RWPE1 (cell line): ENCODE measurements at regions not wholly inside any gene's neighbourhood (a gene's known extent, or its start where the extent isn't known, plus 50 kb on each side); places are given as distances from the start of the nearest gene placed in this dataset.

Experiments used
- CTCF ChIA-PET: fragments of 350-600 bp; sonication (Branson Sonifier 250); formaldehyde crosslinking; extraction: SDS; loops from one replicate; lab custom pipeline; 2021; lab: Yijun Ruan, JAX
- POLR2A ChIA-PET: fragments of 400-600 bp; formaldehyde crosslinking; extraction: SDS; loops from one replicate; lab custom pipeline; 2020; ENCODE audit warnings: antibody characterized with exemption; ENCODE audit not compliant: low non-redundant PET; lab: Yijun Ruan, JAX
- DNase-seq: peaks from one replicate; pipeline ENCODE4 v3.0.0; 2012; ENCODE audit warnings: low spot score
- H3K27ac ChIP-seq: fragments of 450-650 bp; 2 replicates; pipeline ENCODE4 v1.5.1; 2017
- TF ChIP-seq, protein P1 (sequence below): fragments of 450-650 bp; conservative IDR thresholded peaks from 2 replicates; pipeline ENCODE4 v1.5.1; 2017; ENCODE audit warnings: low read depth, mild to moderate bottlenecking

DNA sequence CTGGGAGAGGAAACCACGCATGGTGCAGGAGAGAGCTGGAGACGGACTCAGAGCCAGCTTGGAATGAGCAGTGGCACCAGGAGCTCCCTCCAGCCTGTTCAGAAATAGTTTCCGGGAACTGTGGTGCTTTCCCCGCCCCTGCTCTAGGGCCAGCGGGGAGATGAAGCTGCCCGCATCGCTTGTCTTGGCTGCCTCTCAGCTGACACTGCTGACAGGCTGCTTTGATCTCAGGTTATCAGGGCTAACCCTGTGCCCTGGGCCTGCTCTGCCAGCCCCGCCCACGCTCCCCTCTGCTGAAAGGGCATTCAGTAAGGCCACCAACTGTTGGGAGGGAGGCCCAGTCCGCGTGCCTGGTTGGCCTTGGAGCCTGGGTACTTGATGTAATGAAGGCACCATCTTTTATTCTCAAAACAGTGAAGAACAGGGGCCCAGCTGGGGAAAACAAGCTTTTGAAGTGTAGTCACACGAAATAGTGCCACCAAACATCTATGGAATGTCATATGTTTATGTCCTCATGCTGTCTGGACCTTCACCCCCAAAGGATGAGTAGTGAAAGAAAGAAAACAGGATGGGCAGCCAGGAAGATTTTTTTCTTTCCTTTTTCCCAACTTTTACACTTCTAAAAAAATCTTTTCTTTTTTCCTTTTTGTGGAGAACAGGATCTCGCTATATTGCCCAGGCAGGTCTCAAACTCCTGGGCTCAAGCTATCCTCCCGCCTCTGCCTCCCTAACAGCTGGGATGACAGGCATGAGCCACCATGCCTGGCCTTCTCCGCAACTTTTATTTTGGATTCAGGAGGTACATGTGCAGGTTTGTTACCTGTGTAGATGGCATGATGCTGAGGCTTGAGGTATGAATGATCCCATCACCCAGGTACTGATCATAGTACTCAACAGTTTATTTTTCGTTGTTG, 115.9 kb upstream of the TBX3 start:
- POLR2A ChIA-PET = no interaction called here
- no peak for DNase-seq
- no peak overlapping the region for H3K27ac ChIP-seq
- TF ChIP-seq, protein P1, sequence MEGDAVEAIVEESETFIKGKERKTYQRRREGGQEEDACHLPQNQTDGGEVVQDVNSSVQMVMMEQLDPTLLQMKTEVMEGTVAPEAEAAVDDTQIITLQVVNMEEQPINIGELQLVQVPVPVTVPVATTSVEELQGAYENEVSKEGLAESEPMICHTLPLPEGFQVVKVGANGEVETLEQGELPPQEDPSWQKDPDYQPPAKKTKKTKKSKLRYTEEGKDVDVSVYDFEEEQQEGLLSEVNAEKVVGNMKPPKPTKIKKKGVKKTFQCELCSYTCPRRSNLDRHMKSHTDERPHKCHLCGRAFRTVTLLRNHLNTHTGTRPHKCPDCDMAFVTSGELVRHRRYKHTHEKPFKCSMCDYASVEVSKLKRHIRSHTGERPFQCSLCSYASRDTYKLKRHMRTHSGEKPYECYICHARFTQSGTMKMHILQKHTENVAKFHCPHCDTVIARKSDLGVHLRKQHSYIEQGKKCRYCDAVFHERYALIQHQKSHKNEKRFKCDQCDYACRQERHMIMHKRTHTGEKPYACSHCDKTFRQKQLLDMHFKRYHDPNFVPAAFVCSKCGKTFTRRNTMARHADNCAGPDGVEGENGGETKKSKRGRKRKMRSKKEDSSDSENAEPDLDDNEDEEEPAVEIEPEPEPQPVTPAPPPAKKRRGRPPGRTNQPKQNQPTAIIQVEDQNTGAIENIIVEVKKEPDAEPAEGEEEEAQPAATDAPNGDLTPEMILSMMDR = no peak
- CTCF ChIA-PET = no interaction called here

DNA sequence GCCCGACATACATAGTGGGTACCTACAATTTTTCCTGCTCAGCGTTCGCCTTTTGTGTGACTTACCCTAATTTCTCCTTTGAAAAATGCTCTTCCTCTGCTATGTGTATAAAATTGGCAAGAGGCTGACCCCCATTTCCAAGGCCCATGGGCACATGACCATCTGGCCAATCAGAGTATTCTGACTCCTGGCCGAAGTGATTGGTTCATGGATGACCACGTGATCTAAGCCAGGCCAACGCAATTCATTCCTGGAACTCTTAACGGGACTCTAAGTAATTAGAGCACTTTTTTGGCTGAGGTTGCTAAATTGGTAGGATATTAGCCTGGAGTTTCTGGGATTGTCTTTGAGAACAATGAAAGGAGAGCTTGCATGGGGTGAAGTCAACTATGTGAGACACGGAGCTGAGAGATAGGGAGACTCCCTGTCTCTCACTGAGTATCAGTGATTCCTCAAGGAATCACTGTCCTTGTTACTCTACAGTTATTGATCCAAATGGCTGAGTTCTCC, 110.1 kb upstream of the TBX3 start:
- ChIA-PET POLR2A (no interaction called here), CTCF (no interaction called here)
- H3K27ac ChIP-seq = no peak overlapping the region
- DNase-seq = no peak
- TF ChIP-seq, protein P1 = no peak

DNA sequence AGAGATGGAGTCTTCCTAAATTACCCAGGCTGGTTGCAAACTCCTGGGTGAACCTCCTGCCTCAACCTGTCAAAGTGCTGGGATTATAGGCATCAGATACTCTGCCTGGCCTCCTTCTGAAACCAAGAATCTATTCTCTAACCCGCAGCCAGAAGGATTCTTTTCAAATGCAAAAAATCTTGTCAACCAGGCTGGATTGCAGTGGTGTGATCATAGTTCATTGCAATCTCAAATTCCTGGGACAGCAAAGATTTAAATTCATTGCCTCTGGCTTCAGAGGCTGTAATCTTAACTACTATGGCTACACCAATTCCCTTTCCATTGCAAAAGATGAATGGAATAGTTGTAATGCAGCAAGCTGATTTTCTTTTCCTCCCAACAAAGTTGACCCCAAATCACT, 106.3 kb upstream of the TBX3 start:
- ChIA-PET POLR2A (no interaction called here), CTCF (no interaction called here)
- DNase-seq = no peak
- TF ChIP-seq, protein P1 = no peak
- no peak overlapping the region for H3K27ac ChIP-seq

DNA sequence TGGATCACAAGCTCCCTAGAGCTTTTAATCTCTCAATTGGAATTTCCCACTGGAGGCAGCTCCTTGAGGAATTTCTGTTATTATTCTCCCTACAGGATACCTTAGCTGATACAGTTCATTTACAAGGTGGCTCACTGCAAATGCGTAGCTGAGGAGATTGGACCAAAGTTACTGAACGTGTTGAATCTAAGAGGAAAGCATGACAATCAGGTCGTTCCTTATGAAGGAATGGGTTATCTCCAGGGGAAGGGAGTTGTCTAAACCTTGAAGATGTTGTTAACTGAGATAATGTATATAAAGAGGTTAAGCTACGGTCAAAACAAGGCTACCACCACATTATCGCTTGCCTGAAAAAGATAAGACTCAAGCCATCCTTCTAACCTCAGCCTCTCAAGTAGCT, 105.8 kb upstream of the TBX3 start:
- CTCF ChIA-PET = no interaction called here
- TF ChIP-seq, protein P1 = no peak
- H3K27ac ChIP-seq = no peak overlapping the region
- no peak for DNase-seq
- POLR2A ChIA-PET = no interaction called here

DNA sequence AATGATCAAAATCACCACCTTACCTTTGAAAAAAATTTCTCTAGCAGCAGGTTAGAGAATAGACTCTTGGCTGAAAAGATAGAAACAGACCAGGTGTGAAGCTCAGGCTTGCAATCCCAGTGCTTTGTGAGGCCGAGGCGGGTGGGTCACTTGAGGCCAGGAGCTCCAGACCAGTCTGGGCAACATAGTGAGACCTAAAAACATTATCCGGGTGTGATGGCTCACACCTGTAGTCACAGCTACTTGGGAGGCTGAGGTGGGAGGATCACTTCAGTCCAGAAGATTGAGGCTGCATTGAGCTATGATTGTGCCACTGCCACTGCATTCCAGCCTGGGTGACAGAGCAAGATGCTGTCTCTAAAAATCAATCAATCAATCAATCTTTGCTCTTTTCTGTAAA, 105.3 kb upstream of the TBX3 start:
- TF ChIP-seq, protein P1 = no peak
- CTCF ChIA-PET = interaction anchor here (0.7 kb wide), 1 partner anchor 183 kb away, joined by 3 read pairs; no protein-coding TSS in a partner anchor

DNA sequence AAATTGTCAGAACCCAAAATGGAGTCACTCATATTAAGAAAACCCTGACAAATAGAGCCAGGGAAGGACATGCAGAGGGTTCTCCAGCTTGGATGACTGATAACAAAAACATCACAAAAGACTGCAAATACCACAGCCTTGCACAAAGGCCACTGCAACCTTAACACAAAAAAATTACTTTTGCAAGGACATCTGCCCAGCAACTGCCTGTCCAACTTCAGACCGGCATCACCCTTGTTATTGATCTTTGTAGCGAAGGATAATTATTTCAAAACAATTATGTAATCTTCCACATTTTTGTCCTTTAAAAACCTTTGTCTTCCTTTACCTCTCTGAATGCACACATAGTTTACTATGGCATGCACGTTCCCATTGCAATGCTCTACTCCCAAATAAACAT, 100.6 kb upstream of the TBX3 start:
- H3K27ac ChIP-seq = no peak overlapping the region
- ChIA-PET CTCF (no interaction called here), POLR2A (no interaction called here)
- DNase-seq = no peak
- TF ChIP-seq, protein P1 = no peak

More for the DNA sequence above, 105.3 kb upstream of the TBX3 start:
- H3K27ac ChIP-seq = no peak overlapping the region
- no peak for DNase-seq
- POLR2A ChIA-PET = no interaction called here
